Liver (tissue), 8 donors: ENCODE measurements at regions not wholly inside any gene's neighbourhood (a gene's known extent, or its start where the extent isn't known, plus 50 kb on each side); places are given as distances from the start of the nearest gene placed in this dataset.

Experiments used
- DNase-seq: peaks from one replicate; pipeline ENCODE4 v3.0.0-alpha.2; 2017; ENCODE audit warnings: low spot score
- H3K27ac ChIP-seq, 2 donors: one replicate each; pipeline ENCODE4 v1.7.0; 2013; ENCODE audit warnings: inconsistent platforms in 2 of 2, low read length in 2 of 2, control low read depth in 1 of 2, low read depth in 1 of 2, mild to moderate bottlenecking in 1 of 2
- H3K27me3 ChIP-seq, 4 donors: one replicate each; pipeline versions ENCODE4 v1.6.1 to v1.7.0; 2013; ENCODE audit warnings: low read length in 3 of 4, inconsistent platforms in 1 of 4, mild to moderate bottlenecking in 1 of 4, moderate library complexity in 1 of 4; ENCODE audit not compliant: control insufficient read depth in 4 of 4, insufficient read depth in 4 of 4
- H3K36me3 ChIP-seq, 4 donors: one replicate each; pipeline versions ENCODE4 v1.6.1 to v1.7.0; 2013; ENCODE audit warnings: low read length in 3 of 4, mild to moderate bottlenecking in 3 of 4, low read depth in 1 of 4, moderate library complexity in 1 of 4; ENCODE audit not compliant: control insufficient read depth in 4 of 4, insufficient read depth in 3 of 4
- H3K4me1 ChIP-seq, 4 donors: one replicate each; pipeline versions ENCODE4 v1.6.1 to v1.7.0; 2013; ENCODE audit warnings: low read length in 3 of 4, mild to moderate bottlenecking in 3 of 4, moderate library complexity in 1 of 4; ENCODE audit not compliant: control insufficient read depth in 4 of 4, insufficient read depth in 4 of 4
- H3K4me3 ChIP-seq, 3 donors: one replicate each; pipeline versions ENCODE4 v1.6.1 to v1.7.0; 2013; ENCODE audit warnings: low read length in 3 of 3, control low read depth in 1 of 3, low read depth in 1 of 3, mild to moderate bottlenecking in 1 of 3
- H3K9ac ChIP-seq, 2 donors: one replicate each; pipeline ENCODE4 v1.7.0; 2013; ENCODE audit warnings: low read length in 2 of 2, mild to moderate bottlenecking in 2 of 2, moderate library complexity in 2 of 2, control low read depth in 1 of 2, low read depth in 1 of 2
- H3K9me3 ChIP-seq, 4 donors: one replicate each; pipeline versions ENCODE4 v1.6.1 to v1.7.0; 2013; ENCODE audit warnings: low read length in 3 of 4; ENCODE audit not compliant: control insufficient read depth in 4 of 4
- CTCF ChIP-seq: fragments of 150-350 bp; IDR thresholded peaks from 2 replicates; pipeline ENCODE4 v1.5.1; 2017; ENCODE audit warnings: improper control_type of control experiment, low read depth, low read length; ENCODE audit not compliant: missing input control
- EGR1 ChIP-seq, 2 donors: IDR thresholded peaks; 2 replicates each; pipeline ENCODE4 v1.6.1; 2016 to 2018; ENCODE audit warnings: antibody characterized with exemption in 2 of 2, low read depth in 2 of 2
- FOXA1 ChIP-seq: IDR thresholded peaks from 2 replicates; pipeline ENCODE4 v1.6.1; 2016; ENCODE audit warnings: antibody characterized with exemption
- FOXA2 ChIP-seq: IDR thresholded peaks from 2 replicates; pipeline ENCODE4 v1.6.1; 2016; ENCODE audit warnings: antibody characterized with exemption
- GABPA ChIP-seq, 2 donors: IDR thresholded peaks in 1 of 2; conservative IDR thresholded peaks in 1 of 2; 2 replicates each; pipeline ENCODE4 v1.6.1; 2016; ENCODE audit warnings: antibody characterized with exemption in 2 of 2, mild to moderate bottlenecking in 1 of 2, moderate library complexity in 1 of 2
- HNF4A ChIP-seq, 2 donors: conservative IDR thresholded peaks; 2 replicates each; pipeline ENCODE4 v1.6.1; 2016; ENCODE audit warnings: antibody characterized with exemption in 2 of 2, mild to moderate bottlenecking in 2 of 2
- HNF4G ChIP-seq: IDR thresholded peaks from 2 replicates; pipeline ENCODE4 v1.6.1; 2016; ENCODE audit warnings: antibody characterized with exemption
- JUND ChIP-seq, 2 donors: IDR thresholded peaks; 2 replicates each; pipeline ENCODE4 v1.6.1; 2016; ENCODE audit warnings: antibody characterized with exemption in 2 of 2
- NR2F2 ChIP-seq: IDR thresholded peaks from 2 replicates; pipeline ENCODE4 v1.6.1; 2016; ENCODE audit warnings: antibody characterized with exemption
- RAD21 ChIP-seq, 2 donors: IDR thresholded peaks; 2 replicates each; pipeline ENCODE4 v1.6.1; 2016; ENCODE audit warnings: antibody characterized with exemption in 2 of 2, mild to moderate bottlenecking in 2 of 2
- RXRA ChIP-seq, 2 donors: IDR thresholded peaks; 2 replicates each; pipeline ENCODE4 v1.6.1; 2017 to 2018; ENCODE audit warnings: antibody characterized with exemption in 2 of 2, mild to moderate bottlenecking in 1 of 2
- SP1 ChIP-seq: IDR thresholded peaks from 2 replicates; pipeline ENCODE4 v1.6.1; 2018; ENCODE audit warnings: antibody characterized with exemption, mild to moderate bottlenecking
- TAF1 ChIP-seq: conservative IDR thresholded peaks from 2 replicates; pipeline ENCODE4 v1.6.1; 2016; ENCODE audit warnings: antibody characterized with exemption, mild to moderate bottlenecking
- YY1 ChIP-seq: IDR thresholded peaks from 2 replicates; pipeline ENCODE4 v1.6.1; 2016; ENCODE audit warnings: antibody characterized with exemption, mild to moderate bottlenecking
- ZBTB33 ChIP-seq: IDR thresholded peaks from 2 replicates; pipeline ENCODE4 v1.6.1; 2016; ENCODE audit warnings: antibody characterized with exemption
- WGBS: extraction: QIAGEN DNeasy Blood & Tissue Kit; methylation state at CpG from one replicate; pipeline ENCODE4 v1.1.7; 2013; 5-methylcytosine and 5-hydroxymethylcytosine counted together
- TF ChIP-seq, protein P1 (sequence below): IDR thresholded peaks from 2 replicates; pipeline ENCODE4 v1.6.1; 2016; ENCODE audit warnings: antibody characterized with exemption
- TF ChIP-seq, protein P2 (sequence below): IDR thresholded peaks from 2 replicates; pipeline ENCODE4 v1.6.1; 2016; ENCODE audit warnings: antibody characterized with exemption, mild to moderate bottlenecking
- donor health status: healthy.
- donor health status: healthy.
- donor health status: healthy.
- donor health status: healthy.
- donor health status: healthy.

DNA sequence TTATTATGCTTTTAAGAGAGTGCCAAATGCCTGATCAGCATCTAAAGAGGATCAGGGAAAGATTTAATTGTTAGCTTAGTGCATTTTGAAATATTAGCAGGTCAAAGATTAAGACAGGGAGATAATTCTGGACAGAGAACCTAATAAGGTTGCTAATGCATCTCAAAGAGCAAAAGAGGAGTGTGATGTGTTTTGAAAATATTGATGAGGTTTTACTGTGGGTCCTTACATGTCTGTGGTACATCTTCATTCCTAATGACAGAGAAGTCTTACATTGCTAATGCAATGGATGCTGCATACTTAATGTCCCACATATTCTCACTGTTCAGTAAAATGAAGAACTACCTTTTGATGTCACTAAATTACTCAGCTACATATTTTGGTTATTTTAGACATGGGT is 154.1 kb downstream of the TAF11L14 start (continued):
- TF ChIP-seq EGR1 (IDR thresholded peaks at IDR 0.05; ENCODE audit: low read depth in 2 of 2), result no peak
- no peak for TF ChIP-seq RXRA (IDR thresholded peaks at IDR 0.05)
- no peak for TF ChIP-seq GABPA (IDR thresholded peaks at IDR 0.05 in 1 of 2, conservative IDR thresholded peaks at IDR 0.05 in 1 of 2)

DNA sequence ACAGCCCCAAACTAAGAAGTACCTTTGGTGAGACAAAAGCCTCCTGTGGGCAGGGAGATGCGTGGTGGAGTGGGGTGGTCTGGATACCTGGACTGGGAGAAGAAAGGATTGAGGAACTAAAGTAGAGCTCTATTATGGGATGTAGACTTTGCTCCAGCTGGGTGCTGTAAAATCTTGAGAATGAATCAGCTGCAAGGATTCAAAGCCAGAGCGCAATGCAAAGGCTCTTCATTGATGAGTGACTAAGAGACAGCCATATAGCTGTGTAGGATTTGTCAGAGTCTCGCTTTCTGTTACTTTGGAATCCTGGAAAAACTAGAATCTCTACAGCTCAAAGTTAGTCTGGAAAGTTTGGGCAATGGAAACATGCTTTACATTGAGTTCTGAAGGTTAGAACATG is 159.9 kb downstream of the TAF11L14 start:
- no peaks in the 10 kb centered on the region for H3K4me1 ChIP-seq
- no peaks in the 10 kb centered on the region for H3K27me3 ChIP-seq
- no peaks in the 10 kb centered on the region for H3K9me3 ChIP-seq
- no peak overlapping the region for H3K4me3 ChIP-seq
- no peaks in the 10 kb centered on the region for H3K36me3 ChIP-seq
- DNase-seq, result no peak
- WGBS, result 78% methylated on average over 3 of the region's 3 CpGs
- no peak overlapping the region for H3K27ac ChIP-seq
- no peak for TF ChIP-seq NR2F2
- TF ChIP-seq, protein P1, sequence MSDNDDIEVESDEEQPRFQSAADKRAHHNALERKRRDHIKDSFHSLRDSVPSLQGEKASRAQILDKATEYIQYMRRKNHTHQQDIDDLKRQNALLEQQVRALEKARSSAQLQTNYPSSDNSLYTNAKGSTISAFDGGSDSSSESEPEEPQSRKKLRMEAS, result no peak
- TF ChIP-seq, protein P2, sequence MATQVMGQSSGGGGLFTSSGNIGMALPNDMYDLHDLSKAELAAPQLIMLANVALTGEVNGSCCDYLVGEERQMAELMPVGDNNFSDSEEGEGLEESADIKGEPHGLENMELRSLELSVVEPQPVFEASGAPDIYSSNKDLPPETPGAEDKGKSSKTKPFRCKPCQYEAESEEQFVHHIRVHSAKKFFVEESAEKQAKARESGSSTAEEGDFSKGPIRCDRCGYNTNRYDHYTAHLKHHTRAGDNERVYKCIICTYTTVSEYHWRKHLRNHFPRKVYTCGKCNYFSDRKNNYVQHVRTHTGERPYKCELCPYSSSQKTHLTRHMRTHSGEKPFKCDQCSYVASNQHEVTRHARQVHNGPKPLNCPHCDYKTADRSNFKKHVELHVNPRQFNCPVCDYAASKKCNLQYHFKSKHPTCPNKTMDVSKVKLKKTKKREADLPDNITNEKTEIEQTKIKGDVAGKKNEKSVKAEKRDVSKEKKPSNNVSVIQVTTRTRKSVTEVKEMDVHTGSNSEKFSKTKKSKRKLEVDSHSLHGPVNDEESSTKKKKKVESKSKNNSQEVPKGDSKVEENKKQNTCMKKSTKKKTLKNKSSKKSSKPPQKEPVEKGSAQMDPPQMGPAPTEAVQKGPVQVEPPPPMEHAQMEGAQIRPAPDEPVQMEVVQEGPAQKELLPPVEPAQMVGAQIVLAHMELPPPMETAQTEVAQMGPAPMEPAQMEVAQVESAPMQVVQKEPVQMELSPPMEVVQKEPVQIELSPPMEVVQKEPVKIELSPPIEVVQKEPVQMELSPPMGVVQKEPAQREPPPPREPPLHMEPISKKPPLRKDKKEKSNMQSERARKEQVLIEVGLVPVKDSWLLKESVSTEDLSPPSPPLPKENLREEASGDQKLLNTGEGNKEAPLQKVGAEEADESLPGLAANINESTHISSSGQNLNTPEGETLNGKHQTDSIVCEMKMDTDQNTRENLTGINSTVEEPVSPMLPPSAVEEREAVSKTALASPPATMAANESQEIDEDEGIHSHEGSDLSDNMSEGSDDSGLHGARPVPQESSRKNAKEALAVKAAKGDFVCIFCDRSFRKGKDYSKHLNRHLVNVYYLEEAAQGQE, result no peak
- TF ChIP-seq ZBTB33, result no peak
- no peak for TF ChIP-seq GABPA (IDR thresholded peaks at IDR 0.05 in 1 of 2, conservative IDR thresholded peaks at IDR 0.05 in 1 of 2)
- no peak for TF ChIP-seq HNF4A (conservative IDR thresholded peaks at IDR 0.05)
- no peak overlapping the region for H3K9ac ChIP-seq

DNA sequence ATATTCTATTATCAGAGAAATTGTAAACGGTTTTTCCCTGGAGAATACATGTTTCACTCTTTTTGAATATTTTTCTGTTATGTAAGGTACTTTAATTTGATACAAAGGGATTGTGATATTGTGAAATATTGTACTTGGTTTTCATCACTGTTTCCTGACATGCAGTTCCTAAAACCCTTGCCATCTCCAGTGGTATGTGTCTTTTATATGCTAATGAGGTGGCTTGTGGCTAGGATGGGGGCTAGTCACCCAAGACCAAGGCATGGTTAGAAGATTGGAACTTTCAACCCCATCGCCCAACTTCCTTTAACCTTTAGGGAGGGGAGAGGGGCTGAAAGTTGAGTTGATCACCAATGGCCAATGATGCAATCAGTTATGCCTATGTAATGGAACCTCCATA is 160.6 kb downstream of the TAF11L14 start:
- H3K4me3 ChIP-seq, result no peak overlapping the region
- no peak overlapping the region for H3K27ac ChIP-seq
- WGBS, result 58% methylated on average over 2 of the region's 2 CpGs
- DNase-seq, result no peak
- H3K9me3 ChIP-seq, result no peaks in the 10 kb centered on the region
- no peak overlapping the region for H3K9ac ChIP-seq
- no peaks in the 10 kb centered on the region for H3K36me3 ChIP-seq
- TF ChIP-seq FOXA2 (no peak), TAF1 (no peak), FOXA1 (no peak), RAD21 (IDR thresholded peaks at IDR 0.05) (no peak), ZBTB33 (no peak), NR2F2 (no peak), SP1 (no peak), RXRA (IDR thresholded peaks at IDR 0.05) (no peak), CTCF (no peak), JUND (IDR thresholded peaks at IDR 0.05) (no peak), YY1 (no peak), HNF4G (no peak), EGR1 (IDR thresholded peaks at IDR 0.05; ENCODE audit: low read depth in 2 of 2) (no peak), HNF4A (conservative IDR thresholded peaks at IDR 0.05) (no peak), GABPA (IDR thresholded peaks at IDR 0.05 in 1 of 2, conservative IDR thresholded peaks at IDR 0.05 in 1 of 2) (no peak)
- TF ChIP-seq, protein P1, result no peak
- no peaks in the 10 kb centered on the region for H3K27me3 ChIP-seq
- no peaks in the 10 kb centered on the region for H3K4me1 ChIP-seq
